Suprapubic skin (tissue), 4 donors: ENCODE measurements at regions not wholly inside any gene's neighbourhood (a gene's known extent, or its start where the extent isn't known, plus 50 kb on each side); places are given as distances from the start of the nearest gene placed in this dataset.

Source experiments
- DNase-seq, 2 donors: peaks; one replicate each; pipeline ENCODE4 v3.0.0-alpha.2; 2019; ENCODE audit warnings: low spot score in 2 of 2
- H3K27ac ChIP-seq: fragments of 200-600 bp; sonication (generic); one replicate; pipeline ENCODE4 v1.5.1; 2019
- H3K27me3 ChIP-seq: fragments of 200-600 bp; sonication (generic); one replicate; pipeline ENCODE4 v1.5.1; 2019
- H3K36me3 ChIP-seq: fragments of 200-600 bp; sonication (generic); one replicate; pipeline ENCODE4 v1.5.1; 2019
- H3K4me1 ChIP-seq: fragments of 200-600 bp; sonication (generic); one replicate; pipeline ENCODE4 v1.5.1; 2019
- H3K4me3 ChIP-seq: fragments of 200-600 bp; sonication (generic); one replicate; pipeline ENCODE4 v1.5.1; 2019; ENCODE audit warnings: mild to moderate bottlenecking
- H3K9me3 ChIP-seq: fragments of 200-600 bp; sonication (generic); one replicate; pipeline ENCODE4 v1.5.1; 2019
- EP300 ChIP-seq: sonication (generic); formaldehyde crosslinking; IDR thresholded peaks from one replicate; pipeline ENCODE4 v1.6.1; 2017; ENCODE audit warnings: antibody characterized with exemption
- POLR2A ChIP-seq, 2 donors: fragments of 450-650 bp; IDR thresholded peaks; one replicate each; pipeline ENCODE4 v1.6.1; 2017; ENCODE audit warnings: antibody characterized with exemption in 2 of 2, mild to moderate bottlenecking in 2 of 2, moderate library complexity in 2 of 2
- POLR2AphosphoS5 ChIP-seq, 3 donors: sonication (generic); formaldehyde crosslinking; IDR thresholded peaks; one replicate each; pipeline ENCODE4 v1.6.1; 2017; ENCODE audit warnings: antibody characterized with exemption in 3 of 3
- WGBS: methylation state at CpG from one replicate; pipeline ENCODE4 v1.1.5; 2018; 5-methylcytosine and 5-hydroxymethylcytosine counted together
- TF ChIP-seq, protein P1 (sequence below), 2 donors: fragments of 200-600 bp in 1 of 2; fragments of 450-650 bp in 1 of 2; sonication (generic) in 1 of 2; IDR thresholded peaks; one replicate each; pipeline ENCODE4 v1.5.1; 2016 to 2019; ENCODE audit warnings: antibody characterized with exemption in 2 of 2, mild to moderate bottlenecking in 1 of 2, moderate library complexity in 1 of 2

DNA sequence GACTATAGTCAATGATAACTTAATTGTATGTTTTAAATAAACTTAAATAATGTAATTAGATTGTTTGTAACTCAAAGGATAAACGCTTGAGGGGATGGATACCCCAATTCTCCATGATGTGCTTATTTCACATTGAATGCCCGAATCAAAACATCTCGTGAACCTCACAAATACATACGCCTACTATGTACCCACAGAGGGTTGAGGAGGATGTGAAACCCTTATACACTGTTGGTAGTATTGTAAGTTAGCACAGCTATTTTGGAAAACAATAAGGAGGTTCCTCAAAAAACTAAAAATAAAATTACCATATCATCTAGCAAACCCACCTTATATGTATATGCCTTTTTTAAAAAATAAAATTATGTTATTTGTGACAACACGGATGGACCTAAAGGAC lies 198.6 kb downstream of the MRPL39 start:
- Histone ChIP-seq H3K4me3 (no peak overlapping the region), H3K4me1 (no peaks in the 10 kb centered on the region), H3K9me3 (no peaks in the 10 kb centered on the region), H3K27ac (no peak overlapping the region), H3K36me3 (no peaks in the 10 kb centered on the region), H3K27me3 (no peaks in the 10 kb centered on the region)
- TF ChIP-seq POLR2AphosphoS5 (IDR thresholded peaks at IDR 0.05) (no peak), EP300 (no peak), POLR2A (IDR thresholded peaks at IDR 0.05) (no peak)
- TF ChIP-seq, protein P1, sequence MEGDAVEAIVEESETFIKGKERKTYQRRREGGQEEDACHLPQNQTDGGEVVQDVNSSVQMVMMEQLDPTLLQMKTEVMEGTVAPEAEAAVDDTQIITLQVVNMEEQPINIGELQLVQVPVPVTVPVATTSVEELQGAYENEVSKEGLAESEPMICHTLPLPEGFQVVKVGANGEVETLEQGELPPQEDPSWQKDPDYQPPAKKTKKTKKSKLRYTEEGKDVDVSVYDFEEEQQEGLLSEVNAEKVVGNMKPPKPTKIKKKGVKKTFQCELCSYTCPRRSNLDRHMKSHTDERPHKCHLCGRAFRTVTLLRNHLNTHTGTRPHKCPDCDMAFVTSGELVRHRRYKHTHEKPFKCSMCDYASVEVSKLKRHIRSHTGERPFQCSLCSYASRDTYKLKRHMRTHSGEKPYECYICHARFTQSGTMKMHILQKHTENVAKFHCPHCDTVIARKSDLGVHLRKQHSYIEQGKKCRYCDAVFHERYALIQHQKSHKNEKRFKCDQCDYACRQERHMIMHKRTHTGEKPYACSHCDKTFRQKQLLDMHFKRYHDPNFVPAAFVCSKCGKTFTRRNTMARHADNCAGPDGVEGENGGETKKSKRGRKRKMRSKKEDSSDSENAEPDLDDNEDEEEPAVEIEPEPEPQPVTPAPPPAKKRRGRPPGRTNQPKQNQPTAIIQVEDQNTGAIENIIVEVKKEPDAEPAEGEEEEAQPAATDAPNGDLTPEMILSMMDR (IDR thresholded peaks at IDR 0.05), result no peak
- 71% methylated on average over 5 of the region's 5 CpGs for WGBS
- no peak for DNase-seq

GRCh38 chr21:25406887-25407579 lies 200.2 kb downstream of the MRPL39 start:
- Histone ChIP-seq H3K27ac (no peak overlapping the region), H3K36me3 (no peaks in the 10 kb centered on the region), H3K4me1 (no peaks in the 10 kb centered on the region), H3K27me3 (no peaks in the 10 kb centered on the region), H3K4me3 (no peak overlapping the region), H3K9me3 (no peaks in the 10 kb centered on the region)
- no peak for DNase-seq
- 93% methylated on average over 2 of the region's 4 CpGs for WGBS
- TF ChIP-seq POLR2A (IDR thresholded peaks at IDR 0.05), result no peak
- TF ChIP-seq EP300, result no peak
- no peak for TF ChIP-seq POLR2AphosphoS5 (IDR thresholded peaks at IDR 0.05)
- TF ChIP-seq, protein P1 (IDR thresholded peaks at IDR 0.05), result no peak

GRCh38 chr21:25405984-25406383 lies 201.3 kb downstream of the MRPL39 start:
- H3K9me3 ChIP-seq, result no peaks in the 10 kb centered on the region
- H3K4me3 ChIP-seq, result no peak overlapping the region
- no peak for DNase-seq
- TF ChIP-seq, protein P1 (IDR thresholded peaks at IDR 0.05), result no peak
- TF ChIP-seq EP300 (no peak), POLR2A (IDR thresholded peaks at IDR 0.05) (no peak), POLR2AphosphoS5 (IDR thresholded peaks at IDR 0.05) (no peak)
- no peaks in the 10 kb centered on the region for H3K36me3 ChIP-seq
- no peak overlapping the region for H3K27ac ChIP-seq
- no peaks in the 10 kb centered on the region for H3K4me1 ChIP-seq
- H3K27me3 ChIP-seq, result no peaks in the 10 kb centered on the region

DNA sequence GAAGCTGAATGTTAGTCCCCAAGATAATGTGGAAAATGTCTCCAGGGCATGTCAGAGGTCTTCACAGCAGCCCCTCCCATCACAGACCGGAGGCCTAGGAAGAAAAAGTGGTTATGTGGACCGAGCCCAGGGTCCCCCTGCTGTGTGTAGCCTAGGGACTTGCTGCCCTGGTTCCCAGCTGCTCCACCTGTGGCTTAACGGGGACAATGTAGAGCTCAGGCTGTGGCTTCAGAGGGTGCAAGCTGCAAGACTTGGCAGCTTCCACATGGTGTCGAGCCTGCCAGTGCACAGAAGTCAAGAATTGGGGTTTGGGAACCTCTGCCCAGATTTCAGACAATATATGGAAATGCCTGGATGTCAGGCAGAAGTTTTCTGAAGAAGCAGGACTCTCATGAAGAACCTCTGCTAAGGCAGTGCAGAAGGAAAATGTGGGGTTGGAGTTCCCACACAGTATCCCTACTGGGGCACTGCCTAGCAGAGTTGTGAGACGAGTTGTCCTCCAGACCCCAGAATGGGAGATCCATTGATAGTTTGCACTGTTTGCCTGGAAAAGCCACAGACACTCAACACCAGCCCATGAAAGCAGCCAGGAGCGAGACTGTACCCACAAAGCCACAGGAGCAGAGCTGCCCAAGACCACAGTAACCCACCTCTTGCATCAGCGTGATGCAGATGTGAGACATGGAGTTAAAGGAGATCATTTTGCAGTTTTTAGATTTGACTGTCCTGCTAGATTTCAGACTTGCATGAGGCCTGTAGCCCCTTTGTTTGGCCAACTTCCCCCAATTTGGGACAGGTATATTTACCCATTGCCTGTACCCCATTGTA lies 204.9 kb downstream of the MRPL39 start:
- no peak for DNase-seq
- WGBS, result 77% methylated on average over 6 of the region's 7 CpGs
- no peaks in the 10 kb centered on the region for H3K36me3 ChIP-seq
- H3K27me3 ChIP-seq, result no peaks in the 10 kb centered on the region
- H3K4me1 ChIP-seq, result no peaks in the 10 kb centered on the region
- no peaks in the 10 kb centered on the region for H3K9me3 ChIP-seq
- H3K4me3 ChIP-seq, result no peak overlapping the region
- TF ChIP-seq EP300 (no peak), POLR2AphosphoS5 (IDR thresholded peaks at IDR 0.05) (no peak), POLR2A (IDR thresholded peaks at IDR 0.05) (no peak)
- TF ChIP-seq, protein P1 (IDR thresholded peaks at IDR 0.05), result no peak
- no peak overlapping the region for H3K27ac ChIP-seq

- no peak overlapping the region for H3K4me3 ChIP-seq
- H3K9me3 ChIP-seq, result no peaks in the 10 kb centered on the region
- no peaks in the 10 kb centered on the region for H3K36me3 ChIP-seq
- WGBS, result 72% methylated on average over 1 of the region's 1 CpG
- H3K4me1 ChIP-seq, result no peaks in the 10 kb centered on the region
- no peak for TF ChIP-seq POLR2AphosphoS5 (IDR thresholded peaks at IDR 0.05)
- no peak for TF ChIP-seq POLR2A (IDR thresholded peaks at IDR 0.05)
- TF ChIP-seq, protein P1 (IDR thresholded peaks at IDR 0.05), result no peak
- no peak for TF ChIP-seq EP300
- no peaks in the 10 kb centered on the region for H3K27me3 ChIP-seq
- no peak overlapping the region for H3K27ac ChIP-seq
- no peak for DNase-seq
These were observed 206.9 kb downstream of the MRPL39 start for GRCh38 chr21:25400427-25400826.
